NCI-H1694 treated with DMSO at 0.1 percent for 48 hours (cell line): ENCODE measurements at regions not wholly inside any gene's neighbourhood (a gene's known extent, or its start where the extent isn't known, plus 50 kb on each side); places are given as distances from the start of the nearest gene placed in this dataset.

ENCODE experiments used
- DNase-seq: peaks from one replicate; lab custom pipeline; 2025; lab: John Stamatoyannopoulos, UW

- DNase-seq, result no peak
Observed at GRCh38 chr14:96931751-96932150, 134.6 kb downstream of the VRK1 start.

GRCh38 chr14:96934638-96935330 lies 137.6 kb downstream of the VRK1 start:
- no peak for DNase-seq

- no peak for DNase-seq
Observed at GRCh38 chr14:96938946-96939345, 141.8 kb downstream of the VRK1 start.

- no peak for DNase-seq
Observed at GRCh38 chr14:96940009-96940408, 142.8 kb downstream of the VRK1 start.

- DNase-seq, result no peak
Observed at GRCh38 chr14:96944297-96944696, 147.1 kb downstream of the VRK1 start.

GRCh38 chr14:96945721-96946120 lies 148.5 kb downstream of the VRK1 start:
- DNase-seq, result no peak

GRCh38 chr14:96949594-96949993 lies 152.4 kb downstream of the VRK1 start:
- no peak for DNase-seq

GRCh38 chr14:96951511-96951910 lies 154.3 kb downstream of the VRK1 start:
- no peak for DNase-seq

GRCh38 chr14:96953087-96953874 lies 156.1 kb downstream of the VRK1 start:
- DNase-seq, result no peak

- DNase-seq, result no peak
Observed at GRCh38 chr14:96953875-96954185, 156.6 kb downstream of the VRK1 start.

- no peak for DNase-seq
Observed at GRCh38 chr14:96956464-96957239, 159.5 kb downstream of the VRK1 start.

- DNase-seq, result no peak
Observed at GRCh38 chr14:96958057-96958456, 160.9 kb downstream of the VRK1 start.

GRCh38 chr14:96959992-96960391 lies 162.8 kb downstream of the VRK1 start:
- DNase-seq, result no peak

- no peak for DNase-seq
Observed at GRCh38 chr14:96960598-96961116, 163.5 kb downstream of the VRK1 start.

GRCh38 chr14:96961895-96962294 lies 164.7 kb downstream of the VRK1 start:
- no peak for DNase-seq

- DNase-seq, result no peak
Observed at GRCh38 chr14:96962337-96962736, 165.2 kb downstream of the VRK1 start.

- no peak for DNase-seq
Observed at GRCh38 chr14:96964726-96965415, 167.7 kb downstream of the VRK1 start.

GRCh38 chr14:96965885-96966595 lies 168.9 kb downstream of the VRK1 start:
- no peak for DNase-seq

- DNase-seq, result no peak
Observed at GRCh38 chr14:96975116-96975515, 177.9 kb downstream of the VRK1 start.

GRCh38 chr14:96978525-96979272 lies 181.5 kb downstream of the VRK1 start:
- no peak for DNase-seq

- no peak for DNase-seq
Observed at GRCh38 chr14:96979611-96980074, 182.5 kb downstream of the VRK1 start.
